CD4-positive, alpha-beta T cell (primary cell): ENCODE measurements at regions not wholly inside any gene's neighbourhood (a gene's known extent, or its start where the extent isn't known, plus 50 kb on each side); places are given as distances from the start of the nearest gene placed in this dataset.

Experiments used
- ATAC-seq: fragments of 200-7000 bp; cut with Tn5 transposase; one replicate; pipeline ENCODE4 v1.10.0; 2022; ENCODE audit warnings: mild to moderate bottlenecking; ENCODE audit not compliant: poor library complexity
- CTCF ChIA-PET: fragments of 350-600 bp; sonication (Branson Sonifier 250); formaldehyde crosslinking; loops from one replicate; lab custom pipeline; 2021; ENCODE audit warnings: antibody characterized with exemption, inconsistent platforms; lab: Charles Lee
- POLR2A ChIA-PET: fragments of 350-600 bp; sonication (Branson Sonifier 250); formaldehyde crosslinking; loops from one replicate; lab custom pipeline; 2021; ENCODE audit warnings: antibody characterized with exemption, inconsistent platforms; lab: Charles Lee
- DNase-seq, 14 experiments: peaks; one replicate each; pipeline ENCODE4 v3.0.0-alpha.2; 2013 to 2020; ENCODE audit warnings: mixed read lengths in 2 of 14
- H3K27ac ChIP-seq, 2 donors: one replicate each; pipeline versions ENCODE4 v1.5.1 to v1.7.0; 2013; ENCODE audit warnings: low read length in 2 of 2, low read depth in 1 of 2, mild to moderate bottlenecking in 1 of 2
- H3K27me3 ChIP-seq, 2 experiments: 1 replicate in 1 of 2; 2 replicates in 1 of 2; pipeline versions ENCODE4 v1.6.1 to v1.7.0; 2013; ENCODE audit warnings: low read length in 2 of 2, control low read depth in 1 of 2, mild to moderate bottlenecking in 1 of 2, moderate library complexity in 1 of 2; ENCODE audit not compliant: insufficient read depth in 2 of 2, control insufficient read depth in 1 of 2
- H3K36me3 ChIP-seq: one replicate; pipeline ENCODE4 v1.6.1; 2013; ENCODE audit warnings: low read length, control low read depth; ENCODE audit not compliant: insufficient read depth
- H3K4me1 ChIP-seq: one replicate; pipeline ENCODE4 v1.6.1; 2013; ENCODE audit warnings: low read length, control low read depth; ENCODE audit not compliant: insufficient read depth
- H3K4me3 ChIP-seq: one replicate; pipeline ENCODE4 v1.5.1; 2013; ENCODE audit warnings: mild to moderate bottlenecking, low read length, moderate library complexity
- H3K9me3 ChIP-seq, 2 experiments: 1 replicate in 1 of 2; 2 replicates in 1 of 2; pipeline versions ENCODE4 v1.6.1 to v1.7.0; 2013; ENCODE audit warnings: low read length in 2 of 2, mild to moderate bottlenecking in 2 of 2, control low read depth in 1 of 2, moderate library complexity in 1 of 2; ENCODE audit not compliant: control insufficient read depth in 1 of 2, insufficient read depth in 1 of 2
- H3K27ac Mint-ChIP-seq: one replicate; pipeline ENCODE4 v1.8.0; 2020; ENCODE audit warnings: mixed read lengths
- H3K27me3 Mint-ChIP-seq: one replicate; pipeline ENCODE4 v1.8.0; 2021; ENCODE audit warnings: mixed read lengths
- H3K36me3 Mint-ChIP-seq: one replicate; pipeline ENCODE4 v1.8.0; 2021; ENCODE audit warnings: low read depth, mixed read lengths
- H3K4me1 Mint-ChIP-seq: one replicate; pipeline ENCODE4 v1.8.0; 2021; ENCODE audit warnings: low read depth, mixed read lengths
- H3K4me3 Mint-ChIP-seq: one replicate; pipeline ENCODE4 v1.8.0; 2020; ENCODE audit warnings: mild to moderate bottlenecking, mixed read lengths
- H3K9me3 Mint-ChIP-seq: one replicate; pipeline ENCODE4 v1.8.0; 2020; ENCODE audit warnings: mixed read lengths
- intact Hi-C, 2 experiments: fragments of 100-400 bp; cut with DNase I in 1 of 2; cut with micrococcal nuclease in 1 of 2; formaldehyde crosslinking; loops; one replicate each; pipeline versions ENCODE4 v1.15.1 to v1.9.0; 2023 to 2025; cut with DNase I, micrococcal nuclease
- TF ChIP-seq, protein P1 (sequence below): fragments of 200-600 bp; IDR thresholded peaks from one replicate; pipeline ENCODE4 v1.8.0; 2022; ENCODE audit warnings: antibody characterized with exemption, mild to moderate bottlenecking

DNA sequence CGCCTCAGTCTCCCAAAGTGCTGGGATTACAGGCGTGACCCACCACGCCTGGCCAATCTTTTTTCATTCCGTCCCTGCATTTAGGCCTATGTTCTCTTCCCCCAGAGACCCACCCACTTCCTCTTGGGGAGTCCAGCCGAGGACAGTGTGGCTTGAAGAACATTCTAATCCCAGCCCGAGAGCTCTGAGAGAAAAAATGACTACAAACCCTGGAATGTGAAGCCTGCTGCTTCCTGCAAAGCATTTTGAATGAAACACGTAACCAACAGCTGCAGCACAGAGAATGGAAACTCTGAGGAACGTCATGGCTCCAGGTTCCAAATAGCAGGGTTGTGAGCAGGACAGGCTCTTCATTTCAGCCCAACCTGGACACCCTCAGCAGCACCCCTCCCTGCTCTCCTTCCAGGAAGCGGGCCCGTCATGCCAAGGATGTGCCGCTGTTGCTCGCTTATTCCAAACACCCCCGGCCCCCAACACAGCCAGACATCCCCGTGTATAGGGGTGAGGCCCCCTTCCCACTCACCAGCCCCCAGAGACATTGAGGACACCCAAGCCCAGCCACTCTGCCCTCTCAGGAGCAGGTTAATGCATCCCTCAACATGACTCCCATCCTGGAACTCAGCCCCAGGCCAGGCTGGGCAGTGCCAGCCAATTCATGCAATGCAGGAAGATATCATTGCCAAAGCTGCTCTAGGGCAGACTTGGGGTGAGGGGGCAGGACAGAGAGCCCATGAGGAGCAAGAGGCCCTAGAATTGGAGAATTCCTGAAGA lies 139.8 kb downstream of the ZFP36L2 start:
- Histone ChIP-seq H3K4me1 (peaks cover 2% of the 10 kb centered on the region), H3K9me3 (peaks cover 5% of the 10 kb centered on the region in 2 experiments), H3K36me3 (no peaks in the 10 kb centered on the region), H3K4me3 (no peak overlapping the region), H3K27ac (no peak overlapping the region), H3K27me3 (no peaks in the 10 kb centered on the region)
- no peak overlapping the region for H3K27ac Mint-ChIP-seq
- H3K4me3 Mint-ChIP-seq = no peak overlapping the region
- intact Hi-C loops = no loop called here
- H3K36me3 Mint-ChIP-seq = no peaks in the 10 kb centered on the region
- ATAC-seq (no peak), DNase-seq (no peak)
- TF ChIP-seq, protein P1, sequence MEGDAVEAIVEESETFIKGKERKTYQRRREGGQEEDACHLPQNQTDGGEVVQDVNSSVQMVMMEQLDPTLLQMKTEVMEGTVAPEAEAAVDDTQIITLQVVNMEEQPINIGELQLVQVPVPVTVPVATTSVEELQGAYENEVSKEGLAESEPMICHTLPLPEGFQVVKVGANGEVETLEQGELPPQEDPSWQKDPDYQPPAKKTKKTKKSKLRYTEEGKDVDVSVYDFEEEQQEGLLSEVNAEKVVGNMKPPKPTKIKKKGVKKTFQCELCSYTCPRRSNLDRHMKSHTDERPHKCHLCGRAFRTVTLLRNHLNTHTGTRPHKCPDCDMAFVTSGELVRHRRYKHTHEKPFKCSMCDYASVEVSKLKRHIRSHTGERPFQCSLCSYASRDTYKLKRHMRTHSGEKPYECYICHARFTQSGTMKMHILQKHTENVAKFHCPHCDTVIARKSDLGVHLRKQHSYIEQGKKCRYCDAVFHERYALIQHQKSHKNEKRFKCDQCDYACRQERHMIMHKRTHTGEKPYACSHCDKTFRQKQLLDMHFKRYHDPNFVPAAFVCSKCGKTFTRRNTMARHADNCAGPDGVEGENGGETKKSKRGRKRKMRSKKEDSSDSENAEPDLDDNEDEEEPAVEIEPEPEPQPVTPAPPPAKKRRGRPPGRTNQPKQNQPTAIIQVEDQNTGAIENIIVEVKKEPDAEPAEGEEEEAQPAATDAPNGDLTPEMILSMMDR = no peak
- H3K9me3 Mint-ChIP-seq = peaks cover 3% of the 10 kb centered on the region
- H3K27me3 Mint-ChIP-seq = no peaks in the 10 kb centered on the region
- CTCF ChIA-PET = no interaction called here
- POLR2A ChIA-PET = no interaction called here
- H3K4me1 Mint-ChIP-seq = peaks cover 18% of the 10 kb centered on the region

DNA sequence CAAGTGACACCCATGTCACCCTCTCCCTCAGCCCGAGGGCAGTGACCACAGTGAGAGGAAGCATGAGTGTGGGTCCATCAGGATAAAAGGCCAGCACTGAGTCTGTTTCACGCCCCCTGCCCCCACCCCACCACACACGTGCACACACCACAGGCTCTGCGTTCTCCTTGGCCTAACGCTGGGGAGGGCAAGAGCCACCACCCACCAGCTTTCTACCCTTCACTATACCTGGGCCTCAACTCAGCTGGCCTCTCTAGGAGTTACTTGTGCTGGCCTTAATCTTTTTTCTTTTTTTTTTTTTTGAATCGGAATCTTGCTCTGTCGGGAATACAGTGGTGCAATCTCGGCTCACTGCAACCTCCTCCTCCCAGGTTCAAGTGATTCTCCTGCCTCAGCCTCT lies 140.5 kb downstream of the ZFP36L2 start:
- H3K4me1 ChIP-seq = peaks cover 2% of the 10 kb centered on the region
- Mint-ChIP-seq H3K27ac (no peak overlapping the region), H3K9me3 (peaks cover 3% of the 10 kb centered on the region), H3K4me1 (peaks cover 18% of the 10 kb centered on the region), H3K27me3 (no peaks in the 10 kb centered on the region), H3K4me3 (no peak overlapping the region), H3K36me3 (no peaks in the 10 kb centered on the region)
- POLR2A ChIA-PET = no interaction called here
- peaks cover 5% of the 10 kb centered on the region in 2 experiments for H3K9me3 ChIP-seq
- H3K36me3 ChIP-seq = no peaks in the 10 kb centered on the region
- no peak overlapping the region for H3K27ac ChIP-seq
- intact Hi-C loops = no loop called here
- CTCF ChIA-PET = no interaction called here
- H3K27me3 ChIP-seq = no peaks in the 10 kb centered on the region
- no peak for DNase-seq
- TF ChIP-seq, protein P1 = no peak
- no peak for ATAC-seq
- no peak overlapping the region for H3K4me3 ChIP-seq

GRCh38 chr2:43085505-43085904 lies 140.9 kb downstream of the ZFP36L2 start:
- Histone ChIP-seq H3K4me1 (peaks cover 2% of the 10 kb centered on the region), H3K9me3 (peaks cover 2 to 5% of the 10 kb centered on the region in 2 experiments), H3K36me3 (no peaks in the 10 kb centered on the region), H3K27ac (no peak overlapping the region), H3K4me3 (no peak overlapping the region), H3K27me3 (no peaks in the 10 kb centered on the region)
- no peak overlapping the region for H3K4me3 Mint-ChIP-seq
- no peaks in the 10 kb centered on the region for H3K36me3 Mint-ChIP-seq
- POLR2A ChIA-PET = no interaction called here
- H3K9me3 Mint-ChIP-seq = peaks cover 3% of the 10 kb centered on the region
- TF ChIP-seq, protein P1 = no peak
- no peaks in the 10 kb centered on the region for H3K27me3 Mint-ChIP-seq
- peaks cover 18% of the 10 kb centered on the region for H3K4me1 Mint-ChIP-seq
- DNase-seq (no peak), ATAC-seq (no peak)
- CTCF ChIA-PET = no interaction called here
- intact Hi-C loops = no loop called here
- H3K27ac Mint-ChIP-seq = no peak overlapping the region
